Neural cell (in vitro differentiated cells): ENCODE measurements at regions not wholly inside any gene's neighbourhood (a gene's known extent, or its start where the extent isn't known, plus 50 kb on each side); places are given as distances from the start of the nearest gene placed in this dataset.

Experiments used
- CTCF ChIP-seq: fragments of 450-650 bp; IDR thresholded peaks from 2 replicates; pipeline ENCODE4 v1.5.1; 2014; ENCODE audit warnings: antibody characterized with exemption, mild to moderate bottlenecking, moderate library complexity; ENCODE audit not compliant: poor library complexity, severe bottlenecking
- POLR2AphosphoS5 ChIP-seq: IDR thresholded peaks from 2 replicates; pipeline ENCODE4 v1.6.1; 2012

GRCh38 chr3:106379251-106379750 lies 510.5 kb upstream of the CBLB start:
- TF ChIP-seq CTCF (no peak), POLR2AphosphoS5 (no peak)
